IPS-18a (cell line): ENCODE measurements at regions not wholly inside any gene's neighbourhood (a gene's known extent, or its start where the extent isn't known, plus 50 kb on each side); places are given as distances from the start of the nearest gene placed in this dataset.
"Not testable (repeated sequence)": the region's sequence is repeated elsewhere in the genome, so short reads cannot be mapped to it uniquely, and the experiment has no call there.

Source experiments
- H3K27ac ChIP-seq: one replicate; pipeline ENCODE4 v1.5.1; 2013; ENCODE audit warnings: low read length
- H3K27me3 ChIP-seq: one replicate; pipeline ENCODE4 v1.6.1; 2013; ENCODE audit warnings: mild to moderate bottlenecking, low read length; ENCODE audit not compliant: control insufficient read depth, insufficient read depth
- H3K36me3 ChIP-seq: one replicate; pipeline ENCODE4 v1.6.1; 2013; ENCODE audit warnings: low read depth, low read length; ENCODE audit not compliant: control insufficient read depth
- H3K4me1 ChIP-seq: one replicate; pipeline ENCODE4 v1.6.1; 2013; ENCODE audit warnings: low read depth, low read length; ENCODE audit not compliant: control insufficient read depth
- H3K4me3 ChIP-seq: one replicate; pipeline ENCODE4 v1.5.1; 2013; ENCODE audit warnings: low read length
- H3K9ac ChIP-seq: one replicate; pipeline ENCODE4 v1.6.1; 2013; ENCODE audit warnings: mild to moderate bottlenecking, low read length, moderate library complexity
- H3K9me3 ChIP-seq: one replicate; pipeline ENCODE4 v1.6.1; 2013; ENCODE audit warnings: low read depth, low read length; ENCODE audit not compliant: control insufficient read depth

DNA sequence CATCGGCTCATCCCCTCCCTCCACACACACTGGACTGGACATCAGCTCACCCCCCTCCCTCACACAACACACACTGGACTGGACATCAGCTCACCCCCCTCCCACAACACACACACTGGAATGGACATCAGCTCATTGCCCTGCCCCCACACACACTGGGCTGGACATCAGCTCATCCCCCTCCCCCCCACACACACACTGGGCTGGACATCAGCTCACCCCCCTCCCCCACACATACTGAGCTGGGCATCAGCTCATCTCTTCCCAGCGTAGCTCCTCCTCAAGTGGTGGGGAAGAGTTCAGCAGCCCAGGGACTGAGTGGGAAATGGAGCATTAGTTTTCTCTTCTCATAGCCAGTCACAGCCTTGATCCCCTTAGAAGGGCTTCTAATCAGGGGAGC lies 58.1 kb upstream of the WDR11 start:
- Histone ChIP-seq H3K9ac (no peak overlapping the region), H3K27me3 (no peaks in the 10 kb centered on the region), H3K36me3 (no peaks in the 10 kb centered on the region), H3K4me1 (peaks cover 9% of the 10 kb centered on the region), H3K9me3 (no peaks in the 10 kb centered on the region), H3K4me3 (no peak overlapping the region), H3K27ac (no peak overlapping the region)

- Histone ChIP-seq H3K4me1 (peaks cover 10% of the 10 kb centered on the region), H3K9ac (no peak overlapping the region), H3K27ac (no peak overlapping the region), H3K36me3 (no peaks in the 10 kb centered on the region), H3K9me3 (no peaks in the 10 kb centered on the region), H3K27me3 (no peaks in the 10 kb centered on the region), H3K4me3 (no peak overlapping the region)
These were observed 56.8 kb upstream of the WDR11 start for GRCh38 chr10:120794390-120794789.

GRCh38 chr10:120798276-120798675 lies 52.9 kb upstream of the WDR11 start:
- not testable (repeated sequence) for H3K27ac ChIP-seq, H3K4me3 ChIP-seq, H3K27me3 ChIP-seq, H3K9me3 ChIP-seq, H3K9ac ChIP-seq, H3K36me3 ChIP-seq
- peaks cover 25% of the 10 kb centered on the region for H3K4me1 ChIP-seq

GRCh38 chr10:120799849-120800248 lies 51.3 kb upstream of the WDR11 start:
- Histone ChIP-seq H3K4me3 (peak overlapping the region; percentile 16), H3K27ac (no peak overlapping the region), H3K9me3 (no peaks in the 10 kb centered on the region), H3K4me1 (peaks cover 23% of the 10 kb centered on the region), H3K9ac (no peak overlapping the region), H3K27me3 (no peaks in the 10 kb centered on the region), H3K36me3 (no peaks in the 10 kb centered on the region)

GRCh38 chr10:120800528-120801323 lies 50.4 kb upstream of the WDR11 start:
- Histone ChIP-seq H3K27ac (no peak overlapping the region), H3K36me3 (no peaks in the 10 kb centered on the region), H3K4me1 (peaks cover 23% of the 10 kb centered on the region), H3K27me3 (no peaks in the 10 kb centered on the region), H3K9ac (no peak overlapping the region), H3K4me3 (peak overlapping the region; percentile 16), H3K9me3 (no peaks in the 10 kb centered on the region)
